Neural progenitor cell (in vitro differentiated cells): ENCODE measurements at regions not wholly inside any gene's neighbourhood (a gene's known extent, or its start where the extent isn't known, plus 50 kb on each side); places are given as distances from the start of the nearest gene placed in this dataset.
"Not testable (repeated sequence)": the region's sequence is repeated elsewhere in the genome, so short reads cannot be mapped to it uniquely, and the experiment has no call there.

ENCODE experiments used
- DNase-seq: peaks from one replicate; pipeline ENCODE4 v3.0.0-alpha.2; 2016; ENCODE audit warnings: low spot score
- H2AFZ ChIP-seq: fragments of 200-600 bp; sonication (generic); replicated peaks from 2 replicates; pipeline ENCODE4 v1.6.1; 2016; ENCODE audit warnings: antibody characterized with exemption
- H3F3A ChIP-seq: fragments of 200-600 bp; sonication (generic); 2 replicates; pipeline ENCODE4 v1.6.1; 2016; ENCODE audit warnings: antibody characterized with exemption, low read depth
- H3K27ac ChIP-seq: fragments of 200-600 bp; sonication (generic); 2 replicates; pipeline ENCODE4 v1.5.1; 2016; ENCODE audit warnings: mild to moderate bottlenecking
- H3K27me3 ChIP-seq: fragments of 200-600 bp; sonication (generic); 2 replicates; pipeline ENCODE4 v1.6.1; 2016; ENCODE audit warnings: mild to moderate bottlenecking, moderate library complexity
- H3K36me3 ChIP-seq: fragments of 200-600 bp; sonication (generic); 2 replicates; pipeline ENCODE4 v1.5.1; 2016
- H3K4me1 ChIP-seq: fragments of 200-600 bp; sonication (generic); 2 replicates; pipeline ENCODE4 v1.6.1; 2016; ENCODE audit warnings: mixed run types
- H3K4me2 ChIP-seq: fragments of 200-600 bp; sonication (generic); 2 replicates; pipeline ENCODE4 v1.6.1; 2016
- H3K4me3 ChIP-seq: fragments of 200-600 bp; sonication (generic); 2 replicates; pipeline ENCODE4 v1.5.1; 2016
- H3K79me2 ChIP-seq: fragments of 200-600 bp; sonication (generic); 2 replicates; pipeline ENCODE4 v1.6.1; 2016; ENCODE audit warnings: low read depth
- H3K9ac ChIP-seq: fragments of 200-600 bp; sonication (generic); 2 replicates; pipeline ENCODE4 v1.6.1; 2016
- H3K9me3 ChIP-seq: fragments of 200-600 bp; sonication (generic); 2 replicates; pipeline ENCODE4 v1.5.1; 2016; ENCODE audit warnings: low read depth
- H4K20me1 ChIP-seq: fragments of 200-600 bp; sonication (generic); 2 replicates; pipeline ENCODE4 v1.6.1; 2016; ENCODE audit warnings: low read depth
- H3K27ac Mint-ChIP-seq: 3 replicates; pipeline ENCODE4 v1.8.0; 2021; ENCODE audit warnings: mixed read lengths
- H3K27me3 Mint-ChIP-seq: 2 replicates; pipeline ENCODE4 v1.8.0; 2022; ENCODE audit warnings: low read depth, mild to moderate bottlenecking, inconsistent platforms, moderate library complexity, mixed read lengths; ENCODE audit not compliant: insufficient read depth
- H3K36me3 Mint-ChIP-seq: 3 replicates; pipeline ENCODE4 v1.8.0; 2021; ENCODE audit warnings: mixed read lengths
- H3K4me1 Mint-ChIP-seq: 3 replicates; pipeline ENCODE4 v1.8.0; 2021; ENCODE audit warnings: mixed read lengths
- H3K4me3 Mint-ChIP-seq: 3 replicates; pipeline ENCODE4 v1.8.0; 2021; ENCODE audit warnings: mild to moderate bottlenecking, moderate library complexity, mixed read lengths
- H3K9me3 Mint-ChIP-seq: 3 replicates; pipeline ENCODE4 v1.8.0; 2020; ENCODE audit warnings: mixed read lengths
- CTCF ChIP-seq: fragments of 200-600 bp; sonication (generic); IDR thresholded peaks from 2 replicates; pipeline ENCODE4 v1.5.1; 2017; ENCODE audit warnings: antibody characterized with exemption, mild to moderate bottlenecking
- EZH2 ChIP-seq: fragments of 200-600 bp; sonication (generic); IDR thresholded peaks from 2 replicates; pipeline ENCODE4 v1.6.1; 2017; ENCODE audit warnings: antibody characterized with exemption, mild to moderate bottlenecking, moderate library complexity
- EZH2phosphoT487 ChIP-seq: fragments of 200-600 bp; sonication (generic); IDR thresholded peaks from 2 replicates; pipeline ENCODE4 v1.6.1; 2017; ENCODE audit warnings: antibody characterized with exemption

GRCh38 chr14:29005647-29006046, 239.1 kb downstream of the FOXG1 start:
- Histone ChIP-seq H3K79me2 (no peaks in the 10 kb centered on the region), H3K4me2 (no peak overlapping the region), H3F3A (no peaks in the 10 kb centered on the region), H3K4me1 (no peaks in the 10 kb centered on the region), H4K20me1 (no peaks in the 10 kb centered on the region), H3K27ac (no peak overlapping the region), H2AFZ (no peak overlapping the region), H3K4me3 (no peak overlapping the region), H3K9me3 (no peaks in the 10 kb centered on the region), H3K9ac (no peak overlapping the region), H3K36me3 (no peaks in the 10 kb centered on the region), H3K27me3 (no peaks in the 10 kb centered on the region)
- Mint-ChIP-seq H3K4me1 (no peaks in the 10 kb centered on the region), H3K27me3 (no peaks in the 10 kb centered on the region), H3K4me3 (no peak overlapping the region), H3K9me3 (peaks cover 8% of the 10 kb centered on the region), H3K27ac (no peak overlapping the region), H3K36me3 (no peaks in the 10 kb centered on the region)
- TF ChIP-seq CTCF (no peak), EZH2phosphoT487 (no peak), EZH2 (no peak)
- no peak for DNase-seq

- no peak for DNase-seq
- H3K36me3 Mint-ChIP-seq = no peaks in the 10 kb centered on the region
- TF ChIP-seq EZH2phosphoT487 (no peak), EZH2 (no peak), CTCF (no peak)
- H3K9me3 ChIP-seq = no peaks in the 10 kb centered on the region
- no peaks in the 10 kb centered on the region for H3K4me1 Mint-ChIP-seq
- no peak overlapping the region for H3K4me3 Mint-ChIP-seq
- H3K27me3 ChIP-seq = no peaks in the 10 kb centered on the region
- H3K9ac ChIP-seq = no peak overlapping the region
- H3K27ac Mint-ChIP-seq = no peak overlapping the region
- H4K20me1 ChIP-seq = no peaks in the 10 kb centered on the region
- no peaks in the 10 kb centered on the region for H3F3A ChIP-seq
- no peak overlapping the region for H3K4me3 ChIP-seq
- H3K79me2 ChIP-seq = no peaks in the 10 kb centered on the region
- H3K4me1 ChIP-seq = no peaks in the 10 kb centered on the region
- H3K36me3 ChIP-seq = no peaks in the 10 kb centered on the region
- H3K27ac ChIP-seq = no peak overlapping the region
- H3K27me3 Mint-ChIP-seq = no peaks in the 10 kb centered on the region
- no peak overlapping the region for H3K4me2 ChIP-seq
- H2AFZ ChIP-seq = no peak overlapping the region
- H3K9me3 Mint-ChIP-seq = peaks cover 7% of the 10 kb centered on the region
Measured at GRCh38 chr14:29007990-29008389, 241.4 kb downstream of the FOXG1 start.

GRCh38 chr14:29016050-29016900, 249.7 kb downstream of the FOXG1 start:
- H2AFZ ChIP-seq = no peak overlapping the region
- no peak overlapping the region for H3K4me3 Mint-ChIP-seq

GRCh38 chr14:29023505-29023904, 256.9 kb downstream of the FOXG1 start:
- not testable (repeated sequence) for H4K20me1 ChIP-seq, H3F3A ChIP-seq, H3K4me1 Mint-ChIP-seq, H3K4me1 ChIP-seq, H3K36me3 Mint-ChIP-seq, H3K4me3 ChIP-seq, H3K36me3 ChIP-seq, H3K4me2 ChIP-seq, H2AFZ ChIP-seq, H3K79me2 ChIP-seq, H3K4me3 Mint-ChIP-seq, H3K27me3 ChIP-seq, H3K27ac Mint-ChIP-seq, H3K9ac ChIP-seq, DNase-seq, H3K27ac ChIP-seq, H3K27me3 Mint-ChIP-seq
- H3K9me3 Mint-ChIP-seq = peaks cover 40% of the 10 kb centered on the region
- H3K9me3 ChIP-seq = peaks cover 20% of the 10 kb centered on the region

More at GRCh38 chr14:29016050-29016900, 249.7 kb downstream of the FOXG1 start:
- Histone ChIP-seq H3K9ac (no peak overlapping the region), H3K4me2 (no peak overlapping the region), H3K27ac (no peak overlapping the region), H3F3A (peaks cover 18% of the 10 kb centered on the region), H4K20me1 (no peaks in the 10 kb centered on the region), H3K4me3 (no peak overlapping the region), H3K4me1 (no peaks in the 10 kb centered on the region), H3K27me3 (no peaks in the 10 kb centered on the region), H3K79me2 (no peaks in the 10 kb centered on the region), H3K36me3 (no peaks in the 10 kb centered on the region), H3K9me3 (peaks cover 4% of the 10 kb centered on the region)
- Mint-ChIP-seq H3K4me1 (no peaks in the 10 kb centered on the region), H3K9me3 (no peaks in the 10 kb centered on the region), H3K27ac (no peak overlapping the region), H3K27me3 (peaks cover 4% of the 10 kb centered on the region), H3K36me3 (no peaks in the 10 kb centered on the region)
- peak; percentile 66 for DNase-seq
- peak; percentile 75 for TF ChIP-seq CTCF
- no peak for TF ChIP-seq EZH2phosphoT487

GRCh38 chr14:29027441-29027840, 260.9 kb downstream of the FOXG1 start:
- H3K9me3 ChIP-seq = peaks cover 20% of the 10 kb centered on the region
- H3K27me3 ChIP-seq, H3K9ac ChIP-seq, H3K4me2 ChIP-seq, H3K4me3 Mint-ChIP-seq, DNase-seq, H3K27ac Mint-ChIP-seq, H4K20me1 ChIP-seq, H3K36me3 Mint-ChIP-seq, H3K4me3 ChIP-seq, H2AFZ ChIP-seq, H3K36me3 ChIP-seq, H3K79me2 ChIP-seq, H3K27ac ChIP-seq, H3K27me3 Mint-ChIP-seq: not testable (repeated sequence)
- peaks cover 13% of the 10 kb centered on the region for H3F3A ChIP-seq
- H3K4me1 Mint-ChIP-seq = peaks cover 16% of the 10 kb centered on the region
- H3K9me3 Mint-ChIP-seq = peaks cover 45% of the 10 kb centered on the region
- H3K4me1 ChIP-seq = peaks cover 26% of the 10 kb centered on the region
